Left ventricle myocardium inferior (tissue), 1 donor: ENCODE measurements at regions not wholly inside any gene's neighbourhood (a gene's known extent, or its start where the extent isn't known, plus 50 kb on each side); places are given as distances from the start of the nearest gene placed in this dataset.

ENCODE experiments used
- DNase-seq: peaks from one replicate; pipeline ENCODE4 v3.0.0-alpha.2; 2020
- H3K27ac ChIP-seq: fragments of 200-600 bp; replicated peaks from 2 replicates; pipeline ENCODE4 v1.8.0; 2021
- H3K27me3 ChIP-seq: fragments of 200-600 bp; 2 replicates; pipeline ENCODE4 v1.8.0; 2021; ENCODE audit warnings: low read depth
- H3K36me3 ChIP-seq: fragments of 200-600 bp; 2 replicates; pipeline ENCODE4 v1.8.0; 2021
- H3K4me1 ChIP-seq: fragments of 200-600 bp; 2 replicates; pipeline ENCODE4 v1.8.0; 2021
- H3K4me3 ChIP-seq: fragments of 200-600 bp; 2 replicates; pipeline ENCODE4 v1.8.0; 2021; ENCODE audit warnings: mild to moderate bottlenecking, moderate library complexity
- H3K9me3 ChIP-seq: fragments of 200-600 bp; replicated peaks from 2 replicates; pipeline ENCODE4 v1.8.0; 2021
- CTCF ChIP-seq: fragments of 200-600 bp; IDR thresholded peaks from 2 replicates; pipeline ENCODE4 v1.8.0; 2021; ENCODE audit warnings: antibody characterized with exemption, mild to moderate bottlenecking, borderline replicate concordance
- intact Hi-C: fragments of 100-400 bp; cut with micrococcal nuclease; formaldehyde crosslinking; loops from one replicate; pipeline ENCODE4 v1.11.0; 2022
- donor health status: DM: no; HTN: yes; CAD: no; lungs with severe emphysema.

DNA sequence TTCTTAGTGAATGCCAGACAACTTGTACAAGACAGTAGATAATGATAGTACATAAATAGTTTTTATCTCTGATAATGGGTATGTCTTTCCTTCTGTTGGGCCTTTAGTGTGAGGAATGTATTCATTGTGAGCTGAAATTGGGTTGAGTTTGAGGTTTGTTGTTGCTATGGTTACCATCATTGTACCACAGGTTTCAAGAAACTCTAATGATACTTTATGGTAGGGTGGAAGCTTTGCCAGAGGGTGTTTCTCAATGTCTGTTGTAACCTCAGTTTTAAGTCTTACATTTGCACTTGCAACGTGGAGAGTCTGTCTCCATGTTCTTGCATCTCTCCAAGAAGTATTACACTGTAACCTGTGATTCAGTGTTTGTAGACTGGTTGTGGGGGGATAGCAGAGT, 1550.1 kb downstream of the MAT2B start:
- Histone ChIP-seq H3K27me3 (no peaks in the 10 kb centered on the region), H3K9me3 (peaks cover 7% of the 10 kb centered on the region), H3K4me3 (no peak overlapping the region), H3K4me1 (no peaks in the 10 kb centered on the region), H3K36me3 (no peaks in the 10 kb centered on the region), H3K27ac (no peak overlapping the region)
- TF ChIP-seq CTCF: no peak
- intact Hi-C loops: no loop called here
- no peak for DNase-seq

DNA sequence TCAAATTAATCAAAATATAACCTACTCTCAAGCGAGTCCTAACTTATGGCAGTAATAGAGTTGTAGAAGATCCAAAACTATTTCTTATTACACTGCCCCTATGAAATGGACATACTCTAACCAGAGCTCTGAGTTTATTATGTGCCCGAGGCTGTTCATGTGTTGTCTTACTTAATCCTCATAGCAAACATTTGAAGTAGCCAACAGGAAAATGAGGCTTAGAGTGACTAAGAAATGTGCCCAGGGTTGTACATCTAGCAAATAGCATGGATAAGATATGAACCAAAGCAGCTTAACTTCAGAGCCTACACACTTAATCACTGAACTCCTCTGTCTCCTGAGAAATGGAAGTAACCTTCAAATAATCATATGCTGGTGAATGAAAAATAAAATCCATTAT, 1551.7 kb downstream of the MAT2B start:
- H3K4me1 ChIP-seq: no peaks in the 10 kb centered on the region
- H3K27me3 ChIP-seq: no peaks in the 10 kb centered on the region
- H3K36me3 ChIP-seq: no peaks in the 10 kb centered on the region
- no peaks in the 10 kb centered on the region for H3K9me3 ChIP-seq
- H3K27ac ChIP-seq: no peak overlapping the region
- H3K4me3 ChIP-seq: no peak overlapping the region
- DNase-seq: no peak
- no peak for TF ChIP-seq CTCF
- intact Hi-C loops: no loop called here

DNA sequence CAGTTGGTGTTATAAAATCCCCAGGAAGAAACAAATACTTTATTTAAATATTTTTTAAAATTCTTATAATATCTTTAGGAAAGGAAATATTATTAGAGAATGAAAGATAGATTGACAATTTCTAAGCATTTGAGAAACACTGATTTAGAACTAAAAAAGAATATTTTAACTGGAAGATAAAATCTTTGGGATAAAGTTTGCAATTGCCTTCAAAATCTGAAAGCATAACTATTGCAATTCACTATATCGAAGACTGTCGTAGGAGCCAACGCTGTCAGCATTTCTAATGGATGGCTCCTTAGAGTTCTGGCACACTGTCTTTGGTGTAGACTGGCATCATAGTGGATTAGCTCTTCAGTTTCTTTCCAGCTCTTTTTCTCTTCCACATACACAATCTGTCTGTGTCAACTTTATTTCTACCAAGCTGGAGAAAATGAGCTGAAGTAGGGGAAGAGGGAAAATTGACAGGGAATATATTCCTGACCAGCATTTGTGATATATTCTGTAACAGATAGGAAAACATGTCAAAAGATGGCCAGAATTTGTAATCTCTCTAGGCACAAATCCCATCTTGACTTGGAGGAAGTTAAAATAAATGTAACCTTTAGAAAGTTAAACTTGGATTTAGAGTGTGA, 1561.4 kb downstream of the MAT2B start:
- H3K4me1 ChIP-seq: no peaks in the 10 kb centered on the region
- intact Hi-C loops: no loop called here
- H3K36me3 ChIP-seq: no peaks in the 10 kb centered on the region
- no peak overlapping the region for H3K27ac ChIP-seq
- peaks cover 41% of the 10 kb centered on the region for H3K9me3 ChIP-seq
- no peaks in the 10 kb centered on the region for H3K27me3 ChIP-seq
- no peak overlapping the region for H3K4me3 ChIP-seq
- TF ChIP-seq CTCF: no peak
- DNase-seq: no peak

DNA sequence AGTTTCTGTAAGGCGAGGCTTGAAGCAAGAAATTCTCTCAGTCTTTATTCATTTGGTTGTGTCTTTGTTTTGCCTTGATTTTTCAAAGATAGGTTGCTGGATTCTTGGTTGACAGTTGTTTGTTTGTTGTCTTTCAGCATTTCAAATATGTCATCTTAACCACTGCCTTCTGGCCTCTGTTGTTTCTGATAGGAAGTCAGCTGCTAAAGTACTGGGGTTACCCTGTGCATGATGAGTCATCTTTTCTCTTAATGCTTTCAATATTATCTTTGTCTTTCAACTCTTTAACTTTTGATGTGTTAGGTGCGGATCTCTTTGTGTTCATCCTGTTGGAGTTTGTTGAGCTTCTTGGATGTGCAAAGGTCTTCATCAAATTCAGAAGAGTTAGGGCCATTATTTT, 1571.3 kb downstream of the MAT2B start:
- DNase-seq: no peak
- Histone ChIP-seq H3K36me3 (no peaks in the 10 kb centered on the region), H3K4me3 (no peak overlapping the region), H3K9me3 (peaks cover 7% of the 10 kb centered on the region), H3K27ac (no peak overlapping the region), H3K4me1 (no peaks in the 10 kb centered on the region), H3K27me3 (no peaks in the 10 kb centered on the region)
- no peak for TF ChIP-seq CTCF
- intact Hi-C loops: no loop called here

DNA sequence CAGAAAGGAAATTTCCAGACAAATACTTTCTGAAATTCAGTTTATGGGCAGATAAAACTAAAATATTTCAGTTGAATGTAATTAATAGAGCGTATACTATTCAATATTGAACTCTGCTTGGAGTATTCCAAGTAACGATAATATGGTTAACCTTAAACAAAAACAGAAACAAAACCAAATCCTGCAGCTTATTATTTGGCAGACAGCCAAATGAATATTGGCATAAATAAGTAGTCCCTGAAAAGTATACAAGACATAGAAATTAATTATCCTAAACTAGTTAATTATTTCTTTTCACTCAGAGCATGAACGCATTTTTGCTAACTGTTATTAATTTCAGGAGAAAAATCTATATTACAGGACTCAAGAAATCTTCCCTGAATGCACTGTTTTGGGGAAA, 1574.0 kb downstream of the MAT2B start:
- TF ChIP-seq CTCF: no peak
- Histone ChIP-seq H3K9me3 (no peaks in the 10 kb centered on the region), H3K4me3 (no peak overlapping the region), H3K4me1 (no peaks in the 10 kb centered on the region), H3K36me3 (no peaks in the 10 kb centered on the region), H3K27ac (no peak overlapping the region), H3K27me3 (no peaks in the 10 kb centered on the region)
- DNase-seq: no peak
- intact Hi-C loops: no loop called here
